HG02623 (cell line): ENCODE measurements at regions not wholly inside any gene's neighbourhood (a gene's known extent, or its start where the extent isn't known, plus 50 kb on each side); places are given as distances from the start of the nearest gene placed in this dataset.
"Not testable (repeated sequence)": the region's sequence is repeated elsewhere in the genome, so short reads cannot be mapped to it uniquely, and the experiment has no call there.

ENCODE experiments used
- ATAC-seq: cut with Tn5 transposase; IDR thresholded peaks from one replicate; pipeline ENCODE4 v1.9.1; 2021; ENCODE audit warnings: moderate library complexity; ENCODE audit not compliant: unreplicated experiment

DNA sequence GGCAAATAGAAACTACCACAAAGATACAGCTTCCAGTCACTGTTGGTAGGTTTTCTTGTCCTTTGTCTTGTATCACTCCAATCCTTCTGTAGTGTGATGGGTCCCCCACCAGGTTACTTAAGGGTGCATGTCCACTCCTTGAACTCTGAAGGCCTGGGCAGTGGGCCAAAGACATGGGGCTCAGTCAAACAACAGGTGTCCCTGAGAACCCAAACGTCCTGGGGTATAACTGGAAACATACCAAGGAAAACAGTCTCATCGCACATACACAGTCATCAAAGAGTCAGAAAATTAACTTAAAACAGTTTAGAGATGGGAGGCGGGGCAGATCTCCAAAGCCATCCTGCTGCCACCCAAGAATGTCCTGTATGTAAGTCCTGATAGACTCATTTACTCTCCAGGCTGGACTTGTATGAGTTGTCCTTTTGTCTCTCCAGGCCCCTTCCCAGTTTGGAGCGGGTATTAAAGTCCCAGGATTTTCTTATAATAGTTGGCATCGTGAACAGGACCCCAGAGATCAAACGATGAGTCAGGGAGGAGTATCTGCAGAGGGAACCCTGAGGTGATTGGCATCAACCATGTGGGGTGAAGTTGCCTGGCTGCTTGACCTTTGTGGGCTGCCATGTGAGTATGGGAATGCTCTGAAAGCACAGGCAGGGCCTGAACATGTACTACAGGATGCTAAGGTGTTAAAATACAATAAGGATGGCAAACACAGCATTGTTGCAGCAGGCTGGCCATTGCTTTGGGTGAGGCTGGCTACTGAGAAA lies 613.2 kb upstream of the KLF12 start:
- no peak for ATAC-seq

GRCh38 chr13:74743992-74744391 lies 609.8 kb upstream of the KLF12 start:
- no peak for ATAC-seq

DNA sequence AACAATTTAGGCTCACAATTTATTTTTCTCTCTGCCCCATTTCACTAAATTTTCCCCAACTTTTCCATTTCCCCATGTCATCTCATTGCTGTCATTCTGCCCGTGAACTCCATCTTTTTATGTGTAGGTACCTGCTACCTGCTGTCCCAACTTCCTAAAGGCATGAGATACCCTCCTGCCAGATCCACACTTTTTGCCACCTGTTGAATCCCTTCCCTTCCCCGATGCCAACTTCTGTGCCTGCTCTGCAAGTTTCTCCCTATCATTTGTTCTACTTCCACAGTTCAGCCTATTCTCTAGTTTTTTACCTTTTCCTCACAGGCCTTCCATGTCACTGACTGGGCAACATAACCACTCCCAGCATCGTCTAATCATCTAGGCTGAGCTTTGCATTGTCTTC lies 607.5 kb upstream of the KLF12 start:
- ATAC-seq: no peak

GRCh38 chr13:74732736-74733385 lies 598.7 kb upstream of the KLF12 start:
- no peak for ATAC-seq

GRCh38 chr13:74731731-74732130 lies 597.5 kb upstream of the KLF12 start:
- no peak for ATAC-seq

GRCh38 chr13:74730556-74731331 lies 596.5 kb upstream of the KLF12 start:
- ATAC-seq: no peak

- no peak for ATAC-seq
Observed at GRCh38 chr13:74726206-74726605, 592.0 kb upstream of the KLF12 start.

- not testable (repeated sequence) for ATAC-seq
Observed at GRCh38 chr13:74718232-74718842, 584.1 kb upstream of the KLF12 start.

- no peak for ATAC-seq
Observed at GRCh38 chr13:74715718-74716117, 581.5 kb upstream of the KLF12 start.

GRCh38 chr13:74710006-74710405 lies 575.8 kb upstream of the KLF12 start:
- ATAC-seq: no peak

- no peak for ATAC-seq
Observed at GRCh38 chr13:74709226-74709625, 575.0 kb upstream of the KLF12 start.

GRCh38 chr13:74708629-74709028 lies 574.4 kb upstream of the KLF12 start:
- no peak for ATAC-seq

GRCh38 chr13:74707291-74707690 lies 573.1 kb upstream of the KLF12 start:
- no peak for ATAC-seq

DNA sequence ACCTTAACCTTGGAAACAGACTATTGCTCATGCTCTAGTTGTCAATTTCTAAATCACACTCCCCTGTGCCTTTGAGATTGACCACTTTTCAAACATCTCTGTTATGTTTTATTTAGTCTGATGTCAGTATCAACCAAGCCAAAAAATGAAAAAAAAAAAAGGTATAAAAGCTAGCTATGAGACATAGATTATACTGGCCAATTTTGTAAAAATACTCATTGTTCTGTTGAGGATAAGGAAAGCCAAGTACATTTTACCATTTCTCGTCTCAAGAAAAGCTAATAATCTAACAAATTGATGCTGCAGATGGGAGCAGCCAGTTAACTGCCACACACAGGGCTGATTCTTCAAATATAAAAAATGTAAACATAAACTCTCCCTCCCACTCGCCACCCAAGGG lies 572.6 kb upstream of the KLF12 start:
- ATAC-seq: no peak

- no peak for ATAC-seq
Observed at GRCh38 chr13:74705438-74705837, 571.2 kb upstream of the KLF12 start.

DNA sequence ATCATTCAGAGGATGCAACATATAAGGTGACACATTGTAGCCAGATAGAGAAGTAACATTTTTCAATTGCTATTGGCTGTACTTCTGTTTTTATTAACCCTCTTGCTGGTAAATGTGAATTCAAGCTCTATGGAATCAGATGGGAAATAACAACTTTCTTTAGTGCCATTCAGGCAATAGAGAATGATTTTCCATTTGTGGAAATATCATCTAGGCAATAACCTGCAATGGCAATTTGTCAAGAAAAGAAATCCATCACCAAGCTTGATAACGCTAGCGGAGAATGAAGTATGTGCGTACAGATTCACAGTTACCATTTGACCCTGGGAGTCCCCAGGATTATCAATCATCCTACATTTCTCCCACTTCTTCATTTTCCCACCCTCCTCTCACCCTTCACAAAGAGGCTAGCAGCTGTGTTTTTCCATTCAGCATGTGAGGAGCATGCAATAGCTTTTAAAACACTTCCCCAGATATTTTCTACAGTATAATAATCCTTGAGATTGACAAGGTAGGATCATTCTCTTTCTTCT lies 569.7 kb upstream of the KLF12 start:
- ATAC-seq: no peak

- no peak for ATAC-seq
Observed at GRCh38 chr13:74696148-74696922, 562.1 kb upstream of the KLF12 start.

GRCh38 chr13:74695021-74695800 lies 561.0 kb upstream of the KLF12 start:
- ATAC-seq: no peak

DNA sequence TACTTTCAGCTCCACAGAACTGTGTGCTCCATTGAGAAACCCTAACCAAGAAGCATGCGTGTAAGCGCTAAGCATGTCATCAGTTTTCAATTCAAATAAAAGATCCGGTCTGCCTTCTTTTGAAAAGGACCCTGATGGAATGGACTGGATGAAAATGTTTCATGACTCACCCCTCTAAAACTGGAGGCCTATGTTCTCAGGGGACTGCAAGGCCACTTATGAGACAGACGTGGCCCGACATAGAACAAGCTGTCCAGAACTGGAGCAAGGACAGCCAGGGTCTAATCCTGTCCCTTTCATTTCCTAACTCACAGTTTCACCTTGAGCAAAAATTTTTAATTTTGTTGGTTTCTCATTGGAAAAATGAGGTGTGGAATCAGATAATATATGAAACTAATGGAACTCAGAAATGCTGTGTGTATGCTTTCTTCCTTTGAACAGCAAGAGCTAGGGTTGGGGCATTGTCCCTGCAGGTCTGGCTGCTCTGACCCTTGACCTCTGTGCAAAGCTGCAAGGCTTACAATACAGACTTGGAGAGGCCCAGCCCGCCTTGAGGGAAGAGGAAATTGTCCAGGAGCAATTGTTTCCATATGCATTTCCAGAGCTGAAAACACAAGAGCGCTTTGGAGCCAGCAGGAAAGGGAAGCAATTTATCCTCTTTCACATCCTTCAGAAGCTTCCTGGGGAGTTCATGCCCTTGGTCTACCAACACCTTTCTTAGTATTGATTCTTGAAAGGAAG lies 553.4 kb upstream of the KLF12 start:
- no peak for ATAC-seq
